GM23248 (cell line): ENCODE measurements at regions not wholly inside any gene's neighbourhood (a gene's known extent, or its start where the extent isn't known, plus 50 kb on each side); places are given as distances from the start of the nearest gene placed in this dataset.

ENCODE experiments used
- DNase-seq: peaks from one replicate; pipeline ENCODE4 v3.0.0-alpha.2; 2015
- H2AFZ ChIP-seq: fragments of 200-600 bp; sonication (generic); 2 replicates; pipeline ENCODE4 v1.6.1; 2016; ENCODE audit warnings: antibody characterized with exemption
- H3F3A ChIP-seq: fragments of 200-600 bp; sonication (generic); 2 replicates; pipeline ENCODE4 v1.6.1; 2016; ENCODE audit warnings: mild to moderate bottlenecking, antibody characterized with exemption, mixed run types; ENCODE audit not compliant: insufficient read depth
- H3K27ac ChIP-seq: fragments of 200-600 bp; sonication (generic); 2 replicates; pipeline ENCODE4 v1.5.1; 2016; ENCODE audit warnings: mild to moderate bottlenecking
- H3K27me3 ChIP-seq: fragments of 200-600 bp; sonication (generic); replicated peaks from 2 replicates; pipeline ENCODE4 v1.6.1; 2016; ENCODE audit warnings: mild to moderate bottlenecking; ENCODE audit not compliant: insufficient read depth
- H3K36me3 ChIP-seq: fragments of 200-600 bp; sonication (generic); 2 replicates; pipeline ENCODE4 v1.6.1; 2016; ENCODE audit warnings: low read depth, mild to moderate bottlenecking
- H3K4me1 ChIP-seq: fragments of 200-600 bp; sonication (generic); 2 replicates; pipeline ENCODE4 v1.6.1; 2016; ENCODE audit warnings: mild to moderate bottlenecking; ENCODE audit not compliant: insufficient read depth
- H3K4me2 ChIP-seq: fragments of 200-600 bp; sonication (generic); one replicate; pipeline ENCODE4 v1.6.1; 2016; ENCODE audit warnings: mild to moderate bottlenecking; ENCODE audit not compliant: unreplicated experiment
- H3K4me3 ChIP-seq: fragments of 200-600 bp; sonication (generic); 2 replicates; pipeline ENCODE4 v1.5.1; 2016; ENCODE audit warnings: mild to moderate bottlenecking
- H3K79me2 ChIP-seq: fragments of 200-600 bp; sonication (generic); 2 replicates; pipeline ENCODE4 v1.6.1; 2016; ENCODE audit warnings: mild to moderate bottlenecking; ENCODE audit not compliant: insufficient read depth
- H3K9ac ChIP-seq: fragments of 200-600 bp; sonication (generic); 2 replicates; pipeline ENCODE4 v1.6.1; 2016; ENCODE audit warnings: mild to moderate bottlenecking
- H3K9me2 ChIP-seq: fragments of 200-600 bp; sonication (generic); 2 replicates; pipeline ENCODE4 v1.6.1; 2016; ENCODE audit warnings: mixed run types, mild to moderate bottlenecking, moderate library complexity; ENCODE audit not compliant: insufficient read depth
- H3K9me3 ChIP-seq: fragments of 200-600 bp; sonication (generic); one replicate; pipeline ENCODE4 v1.6.1; 2017; ENCODE audit warnings: low read depth
- H4K20me1 ChIP-seq: fragments of 200-600 bp; sonication (generic); 2 replicates; pipeline ENCODE4 v1.6.0; 2016; ENCODE audit not compliant: insufficient read depth
- EZH2 ChIP-seq: fragments of 200-600 bp; sonication (generic); IDR thresholded peaks from 2 replicates; pipeline ENCODE4 v1.6.1; 2018; ENCODE audit warnings: antibody characterized with exemption, mild to moderate bottlenecking; ENCODE audit not compliant: insufficient read depth, poor library complexity, severe bottlenecking
- EZH2phosphoT487 ChIP-seq: fragments of 200-600 bp; sonication (generic); IDR thresholded peaks from 2 replicates; pipeline ENCODE4 v1.6.1; 2018; ENCODE audit warnings: antibody characterized with exemption, moderate library complexity, mild to moderate bottlenecking, low read depth; ENCODE audit not compliant: insufficient read depth
- WGBS, 2 experiments: methylation state at CpG; one replicate each; pipeline ENCODE4 v1.1.6; 2015 to 2017; ENCODE audit warnings: low lambda C conversion rate in 2 of 2, low coverage in 1 of 2; ENCODE audit errors: missing lambda C conversion rate in 2 of 2; 5-methylcytosine and 5-hydroxymethylcytosine counted together
- in situ Hi-C: fragments of 300-500 bp; cut with MboI; formaldehyde crosslinking; loops from 2 replicates; pipeline ENCODE4 v1.15.0; 2020

GRCh38 chr17:77409282-77410161, 268.8 kb downstream of the SEC14L1 start:
- in situ Hi-C loops = no loop called here
- peak; percentile 68 for DNase-seq
- H3K79me2 ChIP-seq = peaks cover 99% of the 10 kb centered on the region
- no peak overlapping the region for H2AFZ ChIP-seq
- peak overlapping the region; percentile 51 for H3K4me2 ChIP-seq
- H3K9ac ChIP-seq = peak overlapping the region; percentile 45
- H3K27ac ChIP-seq = peak overlapping the region; percentile 80
- H3K9me2 ChIP-seq = no peaks in the 10 kb centered on the region
- H3K36me3 ChIP-seq = no peaks in the 10 kb centered on the region
- H3F3A ChIP-seq = peaks cover 40% of the 10 kb centered on the region
- 37 to 38% methylated on average over 31 of the region's 34 CpGs for WGBS, 2 experiments
- H3K4me1 ChIP-seq = peaks cover 71% of the 10 kb centered on the region
- TF ChIP-seq EZH2 (no peak), EZH2phosphoT487 (no peak)
- H3K9me3 ChIP-seq = no peaks in the 10 kb centered on the region
- H3K4me3 ChIP-seq = no peak overlapping the region
- no peaks in the 10 kb centered on the region for H4K20me1 ChIP-seq
- H3K27me3 ChIP-seq = no peaks in the 10 kb centered on the region

GRCh38 chr17:77410470-77410869, 269.7 kb downstream of the SEC14L1 start:
- H3K4me1 ChIP-seq = peaks cover 62% of the 10 kb centered on the region
- WGBS, 2 experiments = 79 to 84% methylated on average over 13 of the region's 13 CpGs
- no peak overlapping the region for H2AFZ ChIP-seq
- peaks cover 99% of the 10 kb centered on the region for H3K79me2 ChIP-seq
- H4K20me1 ChIP-seq = no peaks in the 10 kb centered on the region
- no peaks in the 10 kb centered on the region for H3K9me3 ChIP-seq
- DNase-seq = peak; percentile 55
- TF ChIP-seq EZH2phosphoT487 = no peak
- no peak for TF ChIP-seq EZH2
- H3K27ac ChIP-seq = peak overlapping the region; percentile 80
- H3K4me2 ChIP-seq = no peak overlapping the region
- in situ Hi-C loops = no loop called here
- peak overlapping the region; percentile 8; the same call in 1 of the 2 replicates for H3K9ac ChIP-seq
- no peaks in the 10 kb centered on the region for H3K27me3 ChIP-seq
- no peaks in the 10 kb centered on the region for H3K9me2 ChIP-seq
- H3K36me3 ChIP-seq = no peaks in the 10 kb centered on the region
- no peak overlapping the region for H3K4me3 ChIP-seq
- H3F3A ChIP-seq = peaks cover 43% of the 10 kb centered on the region

- no peak overlapping the region for H3K9ac ChIP-seq
- H3K9me2 ChIP-seq = no peaks in the 10 kb centered on the region
- H3K27me3 ChIP-seq = no peaks in the 10 kb centered on the region
- peaks cover 37% of the 10 kb centered on the region for H3K4me1 ChIP-seq
- H3K27ac ChIP-seq = no peak overlapping the region
- peaks cover 43% of the 10 kb centered on the region for H3F3A ChIP-seq
- H3K4me3 ChIP-seq = no peak overlapping the region
- H3K9me3 ChIP-seq = no peaks in the 10 kb centered on the region
- no peaks in the 10 kb centered on the region; the same call in 1 of the 2 replicates for H3K36me3 ChIP-seq
- TF ChIP-seq EZH2phosphoT487 (no peak), EZH2 (no peak)
- WGBS, 2 experiments = 86% methylated on average over 15 of the region's 15 CpGs
- H2AFZ ChIP-seq = no peak overlapping the region
- no peak for DNase-seq
- no peak overlapping the region for H3K4me2 ChIP-seq
- H3K79me2 ChIP-seq = peaks cover 100% of the 10 kb centered on the region
- no peaks in the 10 kb centered on the region for H4K20me1 ChIP-seq
- in situ Hi-C loops = no loop called here
Measured at GRCh38 chr17:77414811-77415400, 274.1 kb downstream of the SEC14L1 start.

GRCh38 chr17:77416105-77416713, 275.4 kb downstream of the SEC14L1 start:
- H3K9me2 ChIP-seq = no peaks in the 10 kb centered on the region
- H3K27ac ChIP-seq = no peak overlapping the region
- no peaks in the 10 kb centered on the region; the same call in 1 of the 2 replicates for H3K36me3 ChIP-seq
- no peaks in the 10 kb centered on the region for H3K27me3 ChIP-seq
- in situ Hi-C loops = no loop called here
- TF ChIP-seq EZH2phosphoT487 (no peak), EZH2 (no peak)
- peaks cover 100% of the 10 kb centered on the region for H3K79me2 ChIP-seq
- H3F3A ChIP-seq = peaks cover 35% of the 10 kb centered on the region
- H3K9ac ChIP-seq = no peak overlapping the region
- peaks cover 32% of the 10 kb centered on the region for H3K4me1 ChIP-seq
- no peak for DNase-seq
- H2AFZ ChIP-seq = no peak overlapping the region
- H3K4me3 ChIP-seq = no peak overlapping the region
- no peak overlapping the region for H3K4me2 ChIP-seq
- 65 to 67% methylated on average over 15 to 17 of the region's 17 CpGs for WGBS, 2 experiments
- no peaks in the 10 kb centered on the region for H3K9me3 ChIP-seq
- no peaks in the 10 kb centered on the region for H4K20me1 ChIP-seq
